HepG2 (cell line): ENCODE measurements at regions not wholly inside any gene's neighbourhood (a gene's known extent, or its start where the extent isn't known, plus 50 kb on each side); places are given as distances from the start of the nearest gene placed in this dataset.

Experiments
- ATAC-seq: fragments of 200-7000 bp; cut with Tn5 transposase; 3 replicates; pipeline ENCODE4 v1.9.1; 2020; ENCODE audit warnings: mild to moderate bottlenecking, moderate library complexity
- BruUV-seq: library from RNA; stranded (reverse); fragments of 400-500 nt; replicated peaks from 2 replicates; lab custom pipeline; 2021; lab: Mats Ljungman, UMichigan
- CTCF ChIA-PET: fragments of 300-600 bp; formaldehyde crosslinking; extraction: SDS; loops from one replicate; lab custom pipeline; 2021; ENCODE audit warnings: low total read pairs, inconsistent platforms, low intra/inter-chr PET ratio; lab: Yijun Ruan, JAX
- POLR2A ChIA-PET: fragments of 350-600 bp; sonication (Branson Sonifier 250); formaldehyde crosslinking; loops from one replicate; lab custom pipeline; 2020; ENCODE audit warnings: antibody characterized with exemption, inconsistent platforms; lab: Yijun Ruan, JAX
- DNase-seq: peaks from one replicate; pipeline ENCODE4 v3.0.0-alpha.2; 2015; ENCODE audit warnings: low spot score
- FAIRE-seq: peaks from 3 replicates; lab custom pipeline; 2011; peaks lifted over from hg19 to GRCh38; lab: Jason Lieb, UNC
- H2AFZ ChIP-seq: one replicate; pipeline ENCODE4 v1.6.1; 2011; ENCODE audit warnings: low read length, inconsistent platforms
- H3K27ac ChIP-seq: fragments of 300-600 bp; 3 replicates; pipeline ENCODE4 v1.8.0; 2011; ENCODE audit warnings: mixed run types, mild to moderate bottlenecking, mixed read lengths, low read length, inconsistent platforms; ENCODE audit not compliant: insufficient read depth; ENCODE audit errors: extremely low read length
- H3K27me3 ChIP-seq, 2 experiments: fragments of 200-600 bp in 1 of 2; 2 replicates in 1 of 2; 3 replicates in 1 of 2; pipeline versions ENCODE4 v1.6.0 to v1.8.0; 2011; ENCODE audit warnings: low read length in 2 of 2, mild to moderate bottlenecking in 2 of 2, moderate library complexity in 2 of 2, inconsistent platforms in 1 of 2; ENCODE audit not compliant: insufficient read depth in 2 of 2, control insufficient read depth in 1 of 2
- H3K36me3 ChIP-seq, 2 experiments: fragments of 200-600 bp in 1 of 2; replicated peaks in 1 of 2; 2 replicates in 1 of 2; 3 replicates in 1 of 2; pipeline versions ENCODE4 v1.5.1 to v1.8.0; 2011; ENCODE audit warnings: low read length in 2 of 2, inconsistent platforms in 1 of 2; ENCODE audit not compliant: insufficient read depth in 2 of 2, control insufficient read depth in 1 of 2
- H3K4me1 ChIP-seq: 2 replicates; pipeline ENCODE4 v1.5.1; 2012; ENCODE audit warnings: low read length, inconsistent platforms; ENCODE audit not compliant: insufficient read depth
- H3K4me2 ChIP-seq: 2 replicates; pipeline ENCODE4 v1.6.0; 2011; ENCODE audit warnings: low read depth, low read length, inconsistent platforms
- H3K4me3 ChIP-seq, 3 experiments: fragments of 200-600 bp in 1 of 3; sonication (generic), shearing (Covaris generic) in 1 of 3; replicated peaks in 1 of 3; 2 replicates each; pipeline ENCODE4 v1.5.1; 2011 to 2016; ENCODE audit warnings: low read length in 3 of 3, inconsistent platforms in 2 of 3, low read depth in 2 of 3, mild to moderate bottlenecking in 2 of 3, control low read depth in 1 of 3, mixed read lengths in 1 of 3; ENCODE audit not compliant: insufficient read depth in 1 of 3
- H3K79me2 ChIP-seq: one replicate; pipeline ENCODE4 v1.6.1; 2011; ENCODE audit warnings: low read length, inconsistent platforms; ENCODE audit not compliant: insufficient read depth
- H3K9ac ChIP-seq: 2 replicates; pipeline ENCODE4 v1.6.0; 2011; ENCODE audit warnings: mild to moderate bottlenecking, low read depth, low read length, inconsistent platforms; ENCODE audit not compliant: insufficient read depth
- H3K9me3 ChIP-seq: 2 replicates; pipeline ENCODE4 v1.5.1; 2012; ENCODE audit warnings: mild to moderate bottlenecking, low read length
- H4K20me1 ChIP-seq: 2 replicates; pipeline ENCODE4 v1.6.0; 2011; ENCODE audit warnings: inconsistent platforms, mild to moderate bottlenecking, low read length, moderate library complexity; ENCODE audit not compliant: insufficient read depth
- FOXC1 ChIP-seq: sonication (generic); formaldehyde crosslinking; IDR thresholded peaks from 2 replicates; pipeline ENCODE4 v1.8.0; 2022; ENCODE audit warnings: mild to moderate bottlenecking, missing genetic modification reagents, borderline replicate concordance
- MED1 ChIP-seq: sonication (generic); formaldehyde crosslinking; IDR thresholded peaks from 2 replicates; pipeline ENCODE4 v1.4.0; 2020; ENCODE audit warnings: missing genetic modification reagents
- SETDB1 ChIP-seq: sonication (generic); formaldehyde crosslinking; IDR thresholded peaks from 2 replicates; pipeline ENCODE4 v1.5.1; 2020; ENCODE audit warnings: missing genetic modification reagents, mild to moderate bottlenecking, borderline replicate concordance
- TP53 ChIP-seq: sonication (generic); formaldehyde crosslinking; conservative IDR thresholded peaks from 2 replicates; pipeline ENCODE4 v1.4.0; 2020; ENCODE audit warnings: missing genetic modification reagents
- ZC3H13 ChIP-seq: sonication (generic); formaldehyde crosslinking; IDR thresholded peaks from 2 replicates; pipeline ENCODE4 v1.8.1; 2023; ENCODE audit warnings: mild to moderate bottlenecking, missing genetic modification reagents, moderate library complexity
- ZNF234 ChIP-seq: sonication (generic); formaldehyde crosslinking; conservative IDR thresholded peaks from 2 replicates; pipeline ENCODE4 v1.5.1; 2020; ENCODE audit warnings: mild to moderate bottlenecking, missing genetic modification reagents
- ZNF292 ChIP-seq: sonication (generic); formaldehyde crosslinking; IDR thresholded peaks from 2 replicates; pipeline ENCODE4 v1.8.1; 2022; ENCODE audit warnings: mild to moderate bottlenecking, low read depth, missing genetic modification reagents, borderline replicate concordance
- ZNF337 ChIP-seq: sonication (generic); formaldehyde crosslinking; IDR thresholded peaks from 2 replicates; pipeline ENCODE4 v1.5.1; 2020; ENCODE audit warnings: missing genetic modification reagents, low read depth, mild to moderate bottlenecking, borderline replicate concordance
- ZNF33B ChIP-seq: sonication (generic); formaldehyde crosslinking; IDR thresholded peaks from 2 replicates; pipeline ENCODE4 v1.5.1; 2020; ENCODE audit warnings: mild to moderate bottlenecking, missing genetic modification reagents
- ZNF572 ChIP-seq: sonication (generic); formaldehyde crosslinking; IDR thresholded peaks from 2 replicates; pipeline ENCODE4 v1.5.1; 2020; ENCODE audit warnings: mild to moderate bottlenecking, missing genetic modification reagents
- ZZZ3 ChIP-seq: sonication (generic); formaldehyde crosslinking; IDR thresholded peaks from 2 replicates; pipeline ENCODE4 v1.4.0; 2020; ENCODE audit warnings: missing genetic modification reagents, mild to moderate bottlenecking, borderline replicate concordance
- WGBS: methylation state at CpG from one replicate; pipeline ENCODE4 v1.1.6; 2017; ENCODE audit warnings: low lambda C conversion rate; 5-methylcytosine and 5-hydroxymethylcytosine counted together
- in situ Hi-C: cut with HindIII; loops from 2 replicates; pipeline ENCODE4 v1.10.0; 2017; ENCODE audit warnings: low pct_unique_long_range_greater_than_20kb; ENCODE audit not compliant: extremely low pct_ligation_motif_present
- intact Hi-C: fragments of 100-400 bp; cut with micrococcal nuclease; formaldehyde crosslinking; loops from one replicate; pipeline ENCODE4 v1.10.0; 2022; ENCODE audit not compliant: unreplicated experiment
- TF ChIP-seq, protein P1 (sequence below): sonication (generic); formaldehyde crosslinking; IDR thresholded peaks from 2 replicates; pipeline ENCODE4 v1.4.0; 2020; ENCODE audit warnings: missing genetic modification reagents, borderline replicate concordance
- TF ChIP-seq, protein P2 (sequence below): sonication (generic); formaldehyde crosslinking; IDR thresholded peaks from 2 replicates; pipeline ENCODE4 v1.9.0; 2022; ENCODE audit warnings: missing genetic modification reagents, mild to moderate bottlenecking, borderline replicate concordance
- TF ChIP-seq, protein P3 (sequence below), 2 experiments: sonication (generic) in 1 of 2; formaldehyde crosslinking in 1 of 2; IDR thresholded peaks; 2 replicates each; pipeline versions ENCODE4 v1.6.1 to v1.9.0; 2014 to 2022; ENCODE audit warnings: antibody characterized with exemption in 1 of 2, borderline replicate concordance in 1 of 2, inconsistent platforms in 1 of 2, low read depth in 1 of 2, missing genetic modification reagents in 1 of 2

DNA sequence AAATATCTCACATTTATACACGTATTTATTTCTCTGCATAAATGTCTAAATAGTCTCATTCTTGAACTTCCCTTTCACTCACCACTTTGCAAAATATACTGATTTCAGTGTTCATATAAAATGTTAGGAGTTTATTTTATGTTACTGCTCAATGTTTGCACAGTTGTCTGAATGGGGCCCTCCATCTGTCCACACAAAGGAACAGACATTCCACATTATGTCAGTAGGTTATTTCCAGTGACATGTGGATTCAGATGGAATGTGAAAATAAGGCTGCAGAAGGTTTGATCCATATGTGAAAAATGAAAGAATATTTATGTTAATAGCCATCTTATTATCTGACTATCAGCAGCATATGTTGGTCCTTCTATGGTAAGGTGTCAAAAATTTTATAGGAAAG is 994.4 kb upstream of the SEL1L start:
- TF ChIP-seq ZNF572 (CRISPR knock-in tag), result no peak
- TF ChIP-seq ZNF234 (CRISPR knock-in tag), result no peak
- TF ChIP-seq, protein P1, sequence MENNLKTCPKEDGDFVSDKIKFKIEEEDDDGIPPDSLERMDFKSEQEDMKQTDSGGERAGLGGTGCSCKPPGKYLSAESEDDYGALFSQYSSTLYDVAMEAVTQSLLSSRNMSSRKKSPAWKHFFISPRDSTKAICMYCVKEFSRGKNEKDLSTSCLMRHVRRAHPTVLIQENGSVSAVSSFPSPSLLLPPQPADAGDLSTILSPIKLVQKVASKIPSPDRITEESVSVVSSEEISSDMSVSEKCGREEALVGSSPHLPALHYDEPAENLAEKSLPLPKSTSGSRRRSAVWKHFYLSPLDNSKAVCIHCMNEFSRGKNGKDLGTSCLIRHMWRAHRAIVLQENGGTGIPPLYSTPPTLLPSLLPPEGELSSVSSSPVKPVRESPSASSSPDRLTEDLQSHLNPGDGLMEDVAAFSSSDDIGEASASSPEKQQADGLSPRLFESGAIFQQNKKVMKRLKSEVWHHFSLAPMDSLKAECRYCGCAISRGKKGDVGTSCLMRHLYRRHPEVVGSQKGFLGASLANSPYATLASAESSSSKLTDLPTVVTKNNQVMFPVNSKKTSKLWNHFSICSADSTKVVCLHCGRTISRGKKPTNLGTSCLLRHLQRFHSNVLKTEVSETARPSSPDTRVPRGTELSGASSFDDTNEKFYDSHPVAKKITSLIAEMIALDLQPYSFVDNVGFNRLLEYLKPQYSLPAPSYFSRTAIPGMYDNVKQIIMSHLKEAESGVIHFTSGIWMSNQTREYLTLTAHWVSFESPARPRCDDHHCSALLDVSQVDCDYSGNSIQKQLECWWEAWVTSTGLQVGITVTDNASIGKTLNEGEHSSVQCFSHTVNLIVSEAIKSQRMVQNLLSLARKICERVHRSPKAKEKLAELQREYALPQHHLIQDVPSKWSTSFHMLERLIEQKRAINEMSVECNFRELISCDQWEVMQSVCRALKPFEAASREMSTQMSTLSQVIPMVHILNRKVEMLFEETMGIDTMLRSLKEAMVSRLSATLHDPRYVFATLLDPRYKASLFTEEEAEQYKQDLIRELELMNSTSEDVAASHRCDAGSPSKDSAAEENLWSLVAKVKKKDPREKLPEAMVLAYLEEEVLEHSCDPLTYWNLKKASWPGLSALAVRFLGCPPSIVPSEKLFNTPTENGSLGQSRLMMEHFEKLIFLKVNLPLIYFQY (CRISPR knock-in tag), result no peak
- no peak for TF ChIP-seq SETDB1 (CRISPR knock-in tag)
- TF ChIP-seq, protein P2, sequence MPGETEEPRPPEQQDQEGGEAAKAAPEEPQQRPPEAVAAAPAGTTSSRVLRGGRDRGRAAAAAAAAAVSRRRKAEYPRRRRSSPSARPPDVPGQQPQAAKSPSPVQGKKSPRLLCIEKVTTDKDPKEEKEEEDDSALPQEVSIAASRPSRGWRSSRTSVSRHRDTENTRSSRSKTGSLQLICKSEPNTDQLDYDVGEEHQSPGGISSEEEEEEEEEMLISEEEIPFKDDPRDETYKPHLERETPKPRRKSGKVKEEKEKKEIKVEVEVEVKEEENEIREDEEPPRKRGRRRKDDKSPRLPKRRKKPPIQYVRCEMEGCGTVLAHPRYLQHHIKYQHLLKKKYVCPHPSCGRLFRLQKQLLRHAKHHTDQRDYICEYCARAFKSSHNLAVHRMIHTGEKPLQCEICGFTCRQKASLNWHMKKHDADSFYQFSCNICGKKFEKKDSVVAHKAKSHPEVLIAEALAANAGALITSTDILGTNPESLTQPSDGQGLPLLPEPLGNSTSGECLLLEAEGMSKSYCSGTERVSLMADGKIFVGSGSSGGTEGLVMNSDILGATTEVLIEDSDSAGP, result no peak
- no peak for TF ChIP-seq TP53 (CRISPR knock-in tag)
- TF ChIP-seq, protein P3, sequence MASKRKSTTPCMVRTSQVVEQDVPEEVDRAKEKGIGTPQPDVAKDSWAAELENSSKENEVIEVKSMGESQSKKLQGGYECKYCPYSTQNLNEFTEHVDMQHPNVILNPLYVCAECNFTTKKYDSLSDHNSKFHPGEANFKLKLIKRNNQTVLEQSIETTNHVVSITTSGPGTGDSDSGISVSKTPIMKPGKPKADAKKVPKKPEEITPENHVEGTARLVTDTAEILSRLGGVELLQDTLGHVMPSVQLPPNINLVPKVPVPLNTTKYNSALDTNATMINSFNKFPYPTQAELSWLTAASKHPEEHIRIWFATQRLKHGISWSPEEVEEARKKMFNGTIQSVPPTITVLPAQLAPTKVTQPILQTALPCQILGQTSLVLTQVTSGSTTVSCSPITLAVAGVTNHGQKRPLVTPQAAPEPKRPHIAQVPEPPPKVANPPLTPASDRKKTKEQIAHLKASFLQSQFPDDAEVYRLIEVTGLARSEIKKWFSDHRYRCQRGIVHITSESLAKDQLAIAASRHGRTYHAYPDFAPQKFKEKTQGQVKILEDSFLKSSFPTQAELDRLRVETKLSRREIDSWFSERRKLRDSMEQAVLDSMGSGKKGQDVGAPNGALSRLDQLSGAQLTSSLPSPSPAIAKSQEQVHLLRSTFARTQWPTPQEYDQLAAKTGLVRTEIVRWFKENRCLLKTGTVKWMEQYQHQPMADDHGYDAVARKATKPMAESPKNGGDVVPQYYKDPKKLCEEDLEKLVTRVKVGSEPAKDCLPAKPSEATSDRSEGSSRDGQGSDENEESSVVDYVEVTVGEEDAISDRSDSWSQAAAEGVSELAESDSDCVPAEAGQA (IDR thresholded peaks at IDR 0.05; ENCODE audit: low read depth), result no peak
- TF ChIP-seq, protein P3 (CRISPR knock-in tag; IDR thresholded peaks at IDR 0.05; ENCODE audit: borderline replicate concordance), result no peak
- no peak for TF ChIP-seq ZC3H13
- no peak for TF ChIP-seq ZNF337 (CRISPR knock-in tag)
- TF ChIP-seq ZNF292 (CRISPR knock-in tag), result no peak
- TF ChIP-seq MED1 (CRISPR knock-in tag), result no peak
- TF ChIP-seq ZNF33B (CRISPR knock-in tag), result no peak
- no peak for TF ChIP-seq FOXC1 (CRISPR knock-in tag)
- no peak for TF ChIP-seq ZZZ3 (CRISPR knock-in tag)

More for the DNA sequence above, 994.4 kb upstream of the SEL1L start:
- DNase-seq (no peak), ATAC-seq (no peak), FAIRE-seq (no peak)
- WGBS, result 0% methylated on average over 1 of the region's 1 CpG
- Histone ChIP-seq H3K9ac (no peak overlapping the region), H3K4me3 (no peak overlapping the region), H2AFZ (no peak overlapping the region), H4K20me1 (no peaks in the 10 kb centered on the region), H3K9me3 (peaks cover 82% of the 10 kb centered on the region), H3K4me1 (no peaks in the 10 kb centered on the region), H3K27ac (no peak overlapping the region), H3K79me2 (no peaks in the 10 kb centered on the region), H3K36me3 (no peaks in the 10 kb centered on the region), H3K27me3 (no peaks in the 10 kb centered on the region), H3K4me2 (no peak overlapping the region)
- ChIA-PET POLR2A (no interaction called here), CTCF (no interaction called here)
- BruUV-seq, result no TSS peak
- in situ Hi-C loops, result no loop called here
- intact Hi-C loops, result no loop called here
